T-helper 9 cell (primary cell): ENCODE measurements at regions not wholly inside any gene's neighbourhood (a gene's known extent, or its start where the extent isn't known, plus 50 kb on each side); places are given as distances from the start of the nearest gene placed in this dataset.
"Not testable (repeated sequence)": the region's sequence is repeated elsewhere in the genome, so short reads cannot be mapped to it uniquely, and the experiment has no call there.

Experiments
- DNase-seq: peaks from one replicate; pipeline ENCODE4 v3.0.0-alpha.2; 2020

GRCh38 chr1:200316148-200316803 is 93.6 kb downstream of the ZNF281 start:
- DNase-seq, result no peak

- no peak for DNase-seq
These were observed 95.6 kb downstream of the ZNF281 start for GRCh38 chr1:200314085-200314750.

GRCh38 chr1:200311256-200311655 is 98.6 kb downstream of the ZNF281 start:
- no peak for DNase-seq

- DNase-seq, result no peak
These were observed 99.0 kb downstream of the ZNF281 start for GRCh38 chr1:200310824-200311223.

- DNase-seq, result no peak
These were observed 102.1 kb downstream of the ZNF281 start for GRCh38 chr1:200307755-200308066.

- DNase-seq, result no peak
These were observed 102.7 kb downstream of the ZNF281 start for GRCh38 chr1:200306944-200307754.

GRCh38 chr1:200305806-200306205 is 104.0 kb downstream of the ZNF281 start:
- no peak for DNase-seq

- DNase-seq, result no peak
These were observed 105.7 kb downstream of the ZNF281 start for GRCh38 chr1:200304171-200304570.

- DNase-seq, result no peak
These were observed 106.9 kb downstream of the ZNF281 start for GRCh38 chr1:200302921-200303290.

GRCh38 chr1:200302192-200302920 is 107.5 kb downstream of the ZNF281 start:
- DNase-seq, result peak; percentile 40

GRCh38 chr1:200301152-200301551 is 108.7 kb downstream of the ZNF281 start:
- DNase-seq, result no peak

- no peak for DNase-seq
These were observed 110.3 kb downstream of the ZNF281 start for GRCh38 chr1:200299571-200299970.

- DNase-seq, result no peak
These were observed 111.6 kb downstream of the ZNF281 start for GRCh38 chr1:200298242-200298641.

- DNase-seq, result no peak
These were observed 113.7 kb downstream of the ZNF281 start for GRCh38 chr1:200296091-200296661.

GRCh38 chr1:200294241-200294640 is 115.6 kb downstream of the ZNF281 start:
- no peak for DNase-seq

GRCh38 chr1:200292699-200293098 is 117.1 kb downstream of the ZNF281 start:
- DNase-seq, result no peak

GRCh38 chr1:200291106-200291505 is 118.7 kb downstream of the ZNF281 start:
- no peak for DNase-seq

GRCh38 chr1:200290010-200290685 is 119.7 kb downstream of the ZNF281 start:
- DNase-seq, result no peak

- no peak for DNase-seq
These were observed 121.6 kb downstream of the ZNF281 start for GRCh38 chr1:200288226-200288625.

GRCh38 chr1:200284236-200284635 is 125.6 kb downstream of the ZNF281 start:
- DNase-seq, result not testable (repeated sequence)

- DNase-seq, result no peak
These were observed 127.2 kb downstream of the ZNF281 start for GRCh38 chr1:200282497-200283122.
